ENCODE measurements at regions not wholly inside any gene's neighbourhood (a gene's known extent, or its start where the extent isn't known, plus 50 kb on each side); places are given as distances from the start of the nearest gene placed in this dataset.
"Not testable (repeated sequence)": the region's sequence is repeated elsewhere in the genome, so short reads cannot be mapped to it uniquely, and the experiment has no call there.

GRCh38 chr1:188669728-188670382 is 1807.8 kb downstream of the BRINP3 start:
- DNase-seq = peak; percentile 81

- peak; percentile 51 for DNase-seq
These were observed 1806.8 kb downstream of the BRINP3 start for GRCh38 chr1:188670837-188671236.

DNA sequence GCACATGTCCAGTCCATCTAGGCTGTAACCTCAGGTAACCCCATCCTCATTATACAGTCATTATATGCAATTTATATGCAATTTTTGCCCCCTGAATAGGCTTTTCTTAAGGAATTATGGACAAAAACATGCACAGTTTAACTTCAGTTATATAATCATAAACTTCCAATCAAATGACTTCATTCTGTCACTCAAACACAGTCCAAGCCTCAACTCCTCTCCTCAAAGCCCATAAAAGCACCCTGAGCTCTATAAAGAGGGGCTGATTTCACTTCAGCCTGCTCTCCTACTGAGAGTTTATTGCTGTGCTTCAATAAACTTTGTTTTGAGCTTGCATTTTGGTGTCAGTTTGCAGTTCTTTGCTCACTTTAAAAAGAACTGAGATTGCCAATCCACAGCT is 1805.5 kb downstream of the BRINP3 start:
- no peak for DNase-seq

DNA sequence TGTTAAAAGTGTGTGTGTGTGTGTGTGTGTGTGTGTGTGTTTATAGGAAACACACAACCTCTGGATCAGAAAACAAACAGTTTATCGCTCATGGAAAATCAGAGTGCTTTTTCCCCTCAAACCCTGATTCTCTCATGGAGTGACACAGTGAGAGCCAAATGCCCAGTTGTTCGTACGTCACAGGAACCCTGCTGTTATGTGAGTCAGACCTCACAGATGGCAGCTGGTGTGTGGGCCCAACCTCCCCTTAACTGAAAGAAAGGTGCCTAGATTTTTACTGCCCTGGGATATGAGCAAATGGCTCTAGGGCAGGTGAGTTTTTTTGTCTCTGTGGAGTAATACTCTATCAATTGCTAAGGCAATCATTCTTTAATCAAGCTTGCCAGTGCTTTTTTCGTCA is 1788.1 kb downstream of the BRINP3 start:
- DNase-seq = peak; percentile 96

DNA sequence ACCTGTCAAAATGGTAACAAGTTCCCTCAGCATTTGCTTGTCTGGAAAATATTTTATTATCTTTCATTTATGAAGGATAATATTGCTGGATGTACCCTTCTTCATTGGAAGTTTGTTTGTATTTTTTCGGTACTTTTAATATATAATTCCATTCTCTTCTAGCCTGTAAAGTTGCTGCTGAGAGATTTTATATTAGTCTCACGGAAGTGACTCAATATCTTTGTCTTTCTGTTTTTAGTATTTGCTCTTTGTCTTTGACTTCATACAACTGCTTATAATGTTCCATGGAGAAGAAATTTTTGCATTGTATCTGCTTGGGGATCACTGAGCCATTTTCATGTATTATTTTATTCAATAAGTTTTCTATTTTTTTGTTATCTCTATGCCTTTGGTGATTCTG is 1777.5 kb downstream of the BRINP3 start:
- no peak for DNase-seq

DNA sequence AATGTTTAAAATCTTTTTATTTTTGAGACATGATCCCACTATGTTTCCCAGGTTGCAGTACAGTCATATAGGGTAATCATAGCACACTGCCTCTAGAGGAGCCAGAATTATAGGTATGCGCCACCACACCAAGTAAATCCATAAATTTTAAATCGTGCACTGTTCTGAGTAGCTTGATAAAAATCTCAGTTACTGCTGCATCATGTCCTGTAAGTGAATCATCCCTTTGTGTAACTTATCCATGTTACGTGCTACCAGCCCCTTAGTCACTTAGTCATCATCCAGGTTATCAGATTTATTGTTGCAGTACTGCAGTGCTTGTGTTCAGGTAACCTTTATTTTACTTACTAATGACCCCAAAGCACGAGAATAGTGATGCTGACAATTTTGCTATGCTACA is 1770.9 kb downstream of the BRINP3 start:
- no peak for DNase-seq

GRCh38 chr1:188708795-188709535 is 1768.7 kb downstream of the BRINP3 start:
- DNase-seq = peak; percentile 96

- DNase-seq = peak; percentile 72
These were observed 1762.1 kb downstream of the BRINP3 start for GRCh38 chr1:188715566-188715965.

DNA sequence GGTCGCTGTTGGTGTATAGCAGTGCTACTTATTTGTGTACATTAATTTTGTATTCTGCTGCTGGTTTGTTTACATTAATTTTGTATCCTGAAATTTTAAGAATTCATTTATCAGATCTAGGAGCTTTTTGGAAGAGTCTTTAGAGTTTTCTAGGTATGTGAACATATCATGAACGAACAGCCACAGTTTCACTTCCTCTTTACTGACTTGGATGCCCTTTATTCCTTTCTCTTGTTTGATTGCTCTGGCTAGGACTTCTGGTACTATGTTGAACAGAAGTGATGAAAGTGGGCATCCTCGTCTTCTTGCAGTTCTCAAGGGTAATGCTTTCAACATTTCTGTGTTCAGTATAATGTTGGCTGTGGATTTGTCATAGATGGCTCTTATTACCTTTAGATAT is 1757.9 kb downstream of the BRINP3 start:
- no peak for DNase-seq

GRCh38 chr1:188723332-188724020 is 1754.2 kb downstream of the BRINP3 start:
- no peak for DNase-seq

- DNase-seq = no peak
These were observed 1748.6 kb downstream of the BRINP3 start for GRCh38 chr1:188729039-188729438.

DNA sequence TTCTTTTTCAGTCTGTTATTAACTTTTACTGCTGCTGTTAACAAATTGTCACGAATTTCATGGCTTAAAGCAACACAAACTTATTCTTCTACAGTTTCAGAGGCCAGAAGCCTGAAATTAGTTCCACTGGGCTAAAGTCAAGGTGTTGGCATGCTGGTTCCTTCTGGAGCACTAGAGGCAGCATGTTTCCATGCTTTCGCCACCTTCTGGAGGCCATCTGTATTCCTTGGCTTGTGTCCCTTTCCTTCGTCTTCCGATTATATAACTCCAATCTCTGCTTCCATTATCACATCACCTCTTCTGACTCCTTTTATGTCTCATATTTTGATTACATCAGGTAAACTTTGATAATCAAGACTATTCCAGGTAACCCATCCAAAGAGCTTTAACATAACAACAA is 1742.1 kb downstream of the BRINP3 start:
- DNase-seq = no peak

GRCh38 chr1:188749275-188749674 is 1728.4 kb downstream of the BRINP3 start:
- not testable (repeated sequence) for DNase-seq

GRCh38 chr1:188752027-188752426 is 1725.6 kb downstream of the BRINP3 start:
- not testable (repeated sequence) for DNase-seq

GRCh38 chr1:188757747-188758146 is 1719.9 kb downstream of the BRINP3 start:
- not testable (repeated sequence) for DNase-seq

DNA sequence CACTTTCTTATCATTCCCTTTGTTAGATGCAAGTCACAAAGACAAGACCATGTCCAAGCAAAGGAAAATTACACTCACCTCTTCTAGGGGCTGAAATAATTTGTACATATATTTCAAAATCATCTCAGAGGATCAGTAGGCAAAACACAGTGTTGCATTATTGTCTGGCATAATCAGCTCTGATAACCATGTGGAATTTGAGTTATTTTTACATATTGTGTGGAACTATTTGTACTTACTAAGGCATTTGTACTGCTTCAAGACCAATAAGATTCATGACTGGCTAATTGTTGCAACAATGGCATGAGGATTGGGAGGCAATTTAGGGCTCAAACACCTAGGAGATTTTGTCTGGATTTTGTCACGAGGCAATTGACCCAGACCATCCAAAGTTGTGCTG is 1716.4 kb downstream of the BRINP3 start:
- no peak for DNase-seq

DNA sequence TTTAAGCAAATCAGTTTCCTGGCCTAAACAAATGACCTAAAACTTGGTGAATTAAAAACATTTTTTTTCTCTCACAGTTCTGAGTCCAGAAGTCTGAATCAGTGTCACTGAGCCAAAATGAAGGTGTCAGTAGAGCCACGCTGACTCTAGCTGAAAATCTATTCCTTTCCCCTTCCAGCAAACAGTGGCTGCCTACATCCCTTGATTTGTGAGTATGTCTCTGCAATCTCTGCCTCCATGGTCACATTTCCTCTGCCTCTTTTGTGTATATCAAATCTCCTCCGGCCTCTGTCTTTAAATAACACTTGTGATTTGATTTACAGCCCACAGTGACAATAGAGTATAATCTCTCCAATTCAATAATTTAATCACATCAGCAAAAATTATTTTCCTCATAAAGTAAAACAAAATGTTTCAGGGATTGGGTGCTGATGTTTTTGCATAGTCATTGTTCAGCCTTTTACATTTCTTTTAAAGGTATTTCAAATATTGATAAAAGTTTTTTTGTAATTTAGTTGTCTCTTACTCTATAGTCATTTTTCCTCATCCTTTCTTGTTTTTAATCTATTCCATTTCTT is 1715.4 kb downstream of the BRINP3 start:
- peak; percentile 13 for DNase-seq

DNA sequence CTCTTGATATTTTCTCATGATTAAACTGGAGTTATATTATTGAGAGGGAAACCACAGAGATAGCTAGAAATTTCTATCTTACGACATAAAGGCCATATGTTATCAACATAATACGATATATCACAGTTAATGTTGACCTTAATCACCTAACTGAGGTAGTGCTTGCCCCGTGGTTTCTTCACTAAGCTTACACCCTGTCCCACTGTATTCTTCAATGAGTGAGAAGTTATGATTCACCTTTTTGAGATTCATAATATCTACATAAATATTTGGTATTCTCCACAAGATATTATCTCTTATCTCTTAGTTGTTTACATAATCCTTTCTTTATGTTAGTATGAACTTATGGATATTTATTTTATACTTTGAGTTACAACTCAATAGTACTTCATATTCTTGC is 1714.1 kb downstream of the BRINP3 start:
- no peak for DNase-seq

- no peak for DNase-seq
These were observed 1708.5 kb downstream of the BRINP3 start for GRCh38 chr1:188769181-188769580.

GRCh38 chr1:188769936-188770335 is 1707.7 kb downstream of the BRINP3 start:
- no peak for DNase-seq

DNA sequence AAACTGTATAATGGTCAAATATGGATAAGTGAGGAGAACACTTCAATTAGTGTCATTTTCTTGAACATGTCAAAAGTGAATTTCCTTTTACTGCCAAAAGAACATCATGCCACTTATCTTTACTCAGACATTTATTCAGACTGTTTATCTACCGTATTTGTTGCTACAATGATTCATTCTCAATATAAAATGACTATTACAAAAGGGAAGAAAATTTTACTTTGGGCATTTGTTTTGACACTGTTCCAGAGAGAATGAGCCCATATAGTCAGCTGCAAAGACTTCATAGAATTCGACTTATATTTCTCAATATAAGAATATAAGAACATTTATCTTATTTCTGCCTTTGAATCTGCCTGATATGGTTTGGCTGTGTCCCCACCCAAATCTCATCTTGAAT is 1699.1 kb downstream of the BRINP3 start:
- DNase-seq = no peak

GRCh38 chr1:188782220-188782841 is 1695.3 kb downstream of the BRINP3 start:
- DNase-seq = peak; percentile 77

- DNase-seq = no peak
These were observed 1682.7 kb downstream of the BRINP3 start for GRCh38 chr1:188794969-188795368.

Measured in NCI-H69 (cell line).